HepG2 (cell line): ENCODE measurements at regions not wholly inside any gene's neighbourhood (a gene's known extent, or its start where the extent isn't known, plus 50 kb on each side); places are given as distances from the start of the nearest gene placed in this dataset.

ENCODE experiments used
- ATAC-seq: fragments of 200-7000 bp; cut with Tn5 transposase; 3 replicates; pipeline ENCODE4 v1.9.1; 2020; ENCODE audit warnings: mild to moderate bottlenecking, moderate library complexity
- BruUV-seq: library from RNA; stranded (reverse); fragments of 400-500 nt; replicated peaks from 2 replicates; lab custom pipeline; 2021; lab: Mats Ljungman, UMichigan
- CTCF ChIA-PET: fragments of 300-600 bp; formaldehyde crosslinking; extraction: SDS; loops from one replicate; lab custom pipeline; 2021; ENCODE audit warnings: low total read pairs, inconsistent platforms, low intra/inter-chr PET ratio; lab: Yijun Ruan, JAX
- POLR2A ChIA-PET: fragments of 350-600 bp; sonication (Branson Sonifier 250); formaldehyde crosslinking; loops from one replicate; lab custom pipeline; 2020; ENCODE audit warnings: antibody characterized with exemption, inconsistent platforms; lab: Yijun Ruan, JAX
- DNase-seq: peaks from one replicate; pipeline ENCODE4 v3.0.0-alpha.2; 2015; ENCODE audit warnings: low spot score
- FAIRE-seq: peaks from 3 replicates; lab custom pipeline; 2011; peaks lifted over from hg19 to GRCh38; lab: Jason Lieb, UNC
- H2AFZ ChIP-seq: one replicate; pipeline ENCODE4 v1.6.1; 2011; ENCODE audit warnings: low read length, inconsistent platforms
- H3K27ac ChIP-seq: fragments of 300-600 bp; 3 replicates; pipeline ENCODE4 v1.8.0; 2011; ENCODE audit warnings: mixed run types, mild to moderate bottlenecking, mixed read lengths, low read length, inconsistent platforms; ENCODE audit not compliant: insufficient read depth; ENCODE audit errors: extremely low read length
- H3K27me3 ChIP-seq, 2 experiments: fragments of 200-600 bp in 1 of 2; 2 replicates in 1 of 2; 3 replicates in 1 of 2; pipeline versions ENCODE4 v1.6.0 to v1.8.0; 2011; ENCODE audit warnings: low read length in 2 of 2, mild to moderate bottlenecking in 2 of 2, moderate library complexity in 2 of 2, inconsistent platforms in 1 of 2; ENCODE audit not compliant: insufficient read depth in 2 of 2, control insufficient read depth in 1 of 2
- H3K36me3 ChIP-seq, 2 experiments: fragments of 200-600 bp in 1 of 2; replicated peaks in 1 of 2; 2 replicates in 1 of 2; 3 replicates in 1 of 2; pipeline versions ENCODE4 v1.5.1 to v1.8.0; 2011; ENCODE audit warnings: low read length in 2 of 2, inconsistent platforms in 1 of 2; ENCODE audit not compliant: insufficient read depth in 2 of 2, control insufficient read depth in 1 of 2
- H3K4me1 ChIP-seq: 2 replicates; pipeline ENCODE4 v1.5.1; 2012; ENCODE audit warnings: low read length, inconsistent platforms; ENCODE audit not compliant: insufficient read depth
- H3K4me2 ChIP-seq: 2 replicates; pipeline ENCODE4 v1.6.0; 2011; ENCODE audit warnings: low read depth, low read length, inconsistent platforms
- H3K4me3 ChIP-seq, 3 experiments: fragments of 200-600 bp in 1 of 3; sonication (generic), shearing (Covaris generic) in 1 of 3; replicated peaks in 1 of 3; 2 replicates each; pipeline ENCODE4 v1.5.1; 2011 to 2016; ENCODE audit warnings: low read length in 3 of 3, inconsistent platforms in 2 of 3, low read depth in 2 of 3, mild to moderate bottlenecking in 2 of 3, control low read depth in 1 of 3, mixed read lengths in 1 of 3; ENCODE audit not compliant: insufficient read depth in 1 of 3
- H3K79me2 ChIP-seq: one replicate; pipeline ENCODE4 v1.6.1; 2011; ENCODE audit warnings: low read length, inconsistent platforms; ENCODE audit not compliant: insufficient read depth
- H3K9ac ChIP-seq: 2 replicates; pipeline ENCODE4 v1.6.0; 2011; ENCODE audit warnings: mild to moderate bottlenecking, low read depth, low read length, inconsistent platforms; ENCODE audit not compliant: insufficient read depth
- H3K9me3 ChIP-seq: 2 replicates; pipeline ENCODE4 v1.5.1; 2012; ENCODE audit warnings: mild to moderate bottlenecking, low read length
- H4K20me1 ChIP-seq: 2 replicates; pipeline ENCODE4 v1.6.0; 2011; ENCODE audit warnings: inconsistent platforms, mild to moderate bottlenecking, low read length, moderate library complexity; ENCODE audit not compliant: insufficient read depth
- BRCA1 ChIP-seq: sonication (generic); formaldehyde crosslinking; IDR thresholded peaks from 2 replicates; pipeline ENCODE4 v1.4.0; 2020; ENCODE audit warnings: missing genetic modification reagents
- GABPA ChIP-seq, 2 experiments: IDR thresholded peaks; 2 replicates each; pipeline ENCODE4 v1.6.1; 2011 to 2016; ENCODE audit warnings: low read depth in 2 of 2, low read length in 1 of 2, missing biosample characterization in 1 of 2, missing genetic modification characterization in 1 of 2
- IRF2 ChIP-seq: IDR thresholded peaks from 2 replicates; pipeline ENCODE4 v1.6.1; 2018; ENCODE audit warnings: missing genetic modification reagents, missing compliant biosample characterization
- ZBTB20 ChIP-seq: sonication (generic); formaldehyde crosslinking; IDR thresholded peaks from 2 replicates; pipeline ENCODE4 v1.8.1; 2023; ENCODE audit warnings: missing genetic modification reagents, low read depth, mild to moderate bottlenecking, borderline replicate concordance
- ZFP1 ChIP-seq: IDR thresholded peaks from 2 replicates; pipeline ENCODE4 v1.6.1; 2016
- WGBS: methylation state at CpG from one replicate; pipeline ENCODE4 v1.1.6; 2017; ENCODE audit warnings: low lambda C conversion rate; 5-methylcytosine and 5-hydroxymethylcytosine counted together
- in situ Hi-C: cut with HindIII; loops from 2 replicates; pipeline ENCODE4 v1.10.0; 2017; ENCODE audit warnings: low pct_unique_long_range_greater_than_20kb; ENCODE audit not compliant: extremely low pct_ligation_motif_present
- intact Hi-C: fragments of 100-400 bp; cut with micrococcal nuclease; formaldehyde crosslinking; loops from one replicate; pipeline ENCODE4 v1.10.0; 2022; ENCODE audit not compliant: unreplicated experiment
- TF ChIP-seq, protein P1 (sequence below): sonication (generic); formaldehyde crosslinking; IDR thresholded peaks from 2 replicates; pipeline ENCODE4 v1.9.0; 2021; ENCODE audit warnings: mild to moderate bottlenecking, missing genetic modification reagents

DNA sequence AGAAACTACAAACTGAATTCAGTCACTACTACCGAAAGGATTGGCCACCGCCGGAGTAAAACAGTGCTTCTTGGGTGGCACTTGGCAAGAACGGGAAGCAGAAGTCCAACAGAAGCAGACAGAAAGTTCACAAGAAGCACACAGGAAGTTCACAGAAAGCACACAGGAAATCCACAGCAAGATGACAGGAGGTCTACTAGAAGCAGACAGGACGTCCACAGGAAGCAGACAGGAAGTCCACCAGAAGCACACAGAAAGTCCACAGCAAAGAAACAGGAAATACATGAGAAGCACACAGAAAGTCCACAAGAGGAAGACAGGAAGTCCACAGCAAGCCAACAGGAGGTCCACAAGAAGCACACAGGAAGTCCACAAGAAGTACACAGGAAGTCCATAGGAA is 399.2 kb upstream of the AUTS2 start:
- no TSS peak for BruUV-seq
- no peak overlapping the region for H3K9ac ChIP-seq
- H3K27me3 ChIP-seq, result no peaks in the 10 kb centered on the region
- no peaks in the 10 kb centered on the region for H3K36me3 ChIP-seq
- ChIA-PET POLR2A (no interaction called here), CTCF (no interaction called here)
- intact Hi-C loops (no loop called here), in situ Hi-C loops (no loop called here)
- H3K4me2 ChIP-seq, result no peak overlapping the region
- H3K9me3 ChIP-seq, result peaks cover 53% of the 10 kb centered on the region
- no peaks in the 10 kb centered on the region for H3K4me1 ChIP-seq
- H4K20me1 ChIP-seq, result no peaks in the 10 kb centered on the region
- no peak for FAIRE-seq
- no peak overlapping the region for H3K4me3 ChIP-seq
- ATAC-seq, result no peak
- 53% methylated on average over 5 of the region's 5 CpGs for WGBS
- no peak for DNase-seq
- H2AFZ ChIP-seq, result no peak overlapping the region
- H3K79me2 ChIP-seq, result no peaks in the 10 kb centered on the region
- TF ChIP-seq BRCA1 (CRISPR knock-in tag) (no peak), ZBTB20 (no peak), IRF2 (CRISPR knock-in tag) (no peak), GABPA (IDR thresholded peaks at IDR 0.05; ENCODE audit: low read depth, low read length) (no peak), GABPA (CRISPR knock-in tag; IDR thresholded peaks at IDR 0.05; ENCODE audit: low read depth) (peak; percentile 29), ZFP1 (CRISPR knock-in tag) (no peak)
- TF ChIP-seq, protein P1, sequence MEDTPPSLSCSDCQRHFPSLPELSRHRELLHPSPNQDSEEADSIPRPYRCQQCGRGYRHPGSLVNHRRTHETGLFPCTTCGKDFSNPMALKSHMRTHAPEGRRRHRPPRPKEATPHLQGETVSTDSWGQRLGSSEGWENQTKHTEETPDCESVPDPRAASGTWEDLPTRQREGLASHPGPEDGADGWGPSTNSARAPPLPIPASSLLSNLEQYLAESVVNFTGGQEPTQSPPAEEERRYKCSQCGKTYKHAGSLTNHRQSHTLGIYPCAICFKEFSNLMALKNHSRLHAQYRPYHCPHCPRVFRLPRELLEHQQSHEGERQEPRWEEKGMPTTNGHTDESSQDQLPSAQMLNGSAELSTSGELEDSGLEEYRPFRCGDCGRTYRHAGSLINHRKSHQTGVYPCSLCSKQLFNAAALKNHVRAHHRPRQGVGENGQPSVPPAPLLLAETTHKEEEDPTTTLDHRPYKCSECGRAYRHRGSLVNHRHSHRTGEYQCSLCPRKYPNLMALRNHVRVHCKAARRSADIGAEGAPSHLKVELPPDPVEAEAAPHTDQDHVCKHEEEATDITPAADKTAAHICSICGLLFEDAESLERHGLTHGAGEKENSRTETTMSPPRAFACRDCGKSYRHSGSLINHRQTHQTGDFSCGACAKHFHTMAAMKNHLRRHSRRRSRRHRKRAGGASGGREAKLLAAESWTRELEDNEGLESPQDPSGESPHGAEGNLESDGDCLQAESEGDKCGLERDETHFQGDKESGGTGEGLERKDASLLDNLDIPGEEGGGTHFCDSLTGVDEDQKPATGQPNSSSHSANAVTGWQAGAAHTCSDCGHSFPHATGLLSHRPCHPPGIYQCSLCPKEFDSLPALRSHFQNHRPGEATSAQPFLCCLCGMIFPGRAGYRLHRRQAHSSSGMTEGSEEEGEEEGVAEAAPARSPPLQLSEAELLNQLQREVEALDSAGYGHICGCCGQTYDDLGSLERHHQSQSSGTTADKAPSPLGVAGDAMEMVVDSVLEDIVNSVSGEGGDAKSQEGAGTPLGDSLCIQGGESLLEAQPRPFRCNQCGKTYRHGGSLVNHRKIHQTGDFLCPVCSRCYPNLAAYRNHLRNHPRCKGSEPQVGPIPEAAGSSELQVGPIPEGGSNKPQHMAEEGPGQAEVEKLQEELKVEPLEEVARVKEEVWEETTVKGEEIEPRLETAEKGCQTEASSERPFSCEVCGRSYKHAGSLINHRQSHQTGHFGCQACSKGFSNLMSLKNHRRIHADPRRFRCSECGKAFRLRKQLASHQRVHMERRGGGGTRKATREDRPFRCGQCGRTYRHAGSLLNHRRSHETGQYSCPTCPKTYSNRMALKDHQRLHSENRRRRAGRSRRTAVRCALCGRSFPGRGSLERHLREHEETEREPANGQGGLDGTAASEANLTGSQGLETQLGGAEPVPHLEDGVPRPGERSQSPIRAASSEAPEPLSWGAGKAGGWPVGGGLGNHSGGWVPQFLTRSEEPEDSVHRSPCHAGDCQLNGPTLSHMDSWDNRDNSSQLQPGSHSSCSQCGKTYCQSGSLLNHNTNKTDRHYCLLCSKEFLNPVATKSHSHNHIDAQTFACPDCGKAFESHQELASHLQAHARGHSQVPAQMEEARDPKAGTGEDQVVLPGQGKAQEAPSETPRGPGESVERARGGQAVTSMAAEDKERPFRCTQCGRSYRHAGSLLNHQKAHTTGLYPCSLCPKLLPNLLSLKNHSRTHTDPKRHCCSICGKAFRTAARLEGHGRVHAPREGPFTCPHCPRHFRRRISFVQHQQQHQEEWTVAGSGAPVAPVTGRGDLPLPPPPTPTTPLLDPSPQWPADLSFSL (CRISPR knock-in tag), result no peak
- H3K27ac ChIP-seq, result no peak overlapping the region
